GM21360 (cell line): ENCODE measurements at regions not wholly inside any gene's neighbourhood (a gene's known extent, or its start where the extent isn't known, plus 50 kb on each side); places are given as distances from the start of the nearest gene placed in this dataset.

Source experiments
- ATAC-seq: cut with Tn5 transposase; IDR thresholded peaks from one replicate; pipeline ENCODE4 v1.9.1; 2021; ENCODE audit warnings: mild to moderate bottlenecking, moderate library complexity; ENCODE audit not compliant: unreplicated experiment

DNA sequence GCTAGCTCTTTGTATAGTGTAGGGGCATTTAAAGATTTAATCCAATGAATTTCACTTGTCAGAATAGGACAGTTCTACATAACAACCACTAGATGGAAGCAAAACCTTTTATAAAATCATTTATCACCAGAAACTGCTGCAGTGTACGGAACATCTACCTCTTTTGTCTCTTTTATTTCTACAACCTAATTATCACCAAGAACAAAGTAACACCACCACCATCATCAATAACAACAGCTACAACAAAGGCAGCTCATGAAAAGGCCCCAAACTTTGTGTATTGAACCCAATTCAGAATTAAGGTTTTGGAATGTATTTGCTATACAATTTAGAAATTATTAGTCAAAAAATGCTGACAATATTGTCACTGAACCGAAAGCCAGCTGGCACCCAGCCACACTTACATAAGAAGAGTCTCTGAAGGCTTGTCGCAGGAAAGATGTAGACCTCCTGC, 260.9 kb upstream of the RPS6KA3 start:
- ATAC-seq = peak; percentile 78

DNA sequence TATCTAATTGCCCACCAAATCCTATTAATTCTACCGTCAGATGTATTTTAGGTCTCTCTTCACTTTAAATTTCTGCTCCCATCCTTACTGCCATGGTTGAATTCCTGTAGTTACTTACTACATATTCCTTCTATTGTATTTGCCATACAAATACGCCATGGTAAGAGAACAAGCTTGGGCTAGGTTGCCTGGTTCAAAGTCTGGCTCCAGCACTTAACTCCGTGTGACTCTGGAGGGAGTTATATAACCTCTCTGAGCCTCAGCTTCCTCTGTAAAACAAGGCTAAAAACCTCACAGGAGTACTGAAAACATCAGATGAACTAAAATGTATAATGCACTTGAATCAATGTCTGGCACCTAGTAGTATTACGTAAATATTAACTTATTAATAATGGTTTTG, 260.3 kb upstream of the RPS6KA3 start:
- no peak for ATAC-seq

DNA sequence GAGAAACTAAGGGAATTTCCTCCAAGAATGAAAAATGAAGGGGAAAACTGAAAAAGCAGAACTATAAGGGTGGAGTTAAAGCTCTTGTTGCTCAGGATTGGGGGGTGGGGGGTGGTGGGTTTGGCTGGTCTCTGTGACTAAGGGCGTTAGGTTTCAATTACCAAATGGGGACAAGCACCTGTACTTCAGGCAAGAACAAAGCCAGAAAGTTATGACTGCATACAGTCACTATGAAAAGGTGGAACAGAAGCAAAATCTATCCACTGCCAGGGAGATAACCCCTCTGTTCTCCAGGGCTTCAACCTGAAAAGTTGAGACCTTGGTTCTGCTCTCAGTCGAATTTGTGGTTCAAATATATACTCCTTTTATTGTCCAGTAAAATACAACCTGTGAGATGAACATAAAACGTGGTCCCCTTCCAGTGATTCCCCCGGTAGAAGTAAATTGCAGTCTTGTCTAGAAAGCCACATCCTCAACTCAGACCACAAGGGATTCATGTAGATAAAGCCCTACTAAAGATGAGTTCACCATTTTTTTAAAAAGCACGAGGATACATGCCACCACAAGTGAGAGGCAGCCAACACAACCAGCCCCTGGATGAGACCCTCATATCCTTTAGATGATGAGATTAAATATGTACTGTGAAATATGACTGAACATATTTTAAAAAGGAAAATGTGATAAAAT, 257.1 kb upstream of the RPS6KA3 start:
- ATAC-seq = no peak

DNA sequence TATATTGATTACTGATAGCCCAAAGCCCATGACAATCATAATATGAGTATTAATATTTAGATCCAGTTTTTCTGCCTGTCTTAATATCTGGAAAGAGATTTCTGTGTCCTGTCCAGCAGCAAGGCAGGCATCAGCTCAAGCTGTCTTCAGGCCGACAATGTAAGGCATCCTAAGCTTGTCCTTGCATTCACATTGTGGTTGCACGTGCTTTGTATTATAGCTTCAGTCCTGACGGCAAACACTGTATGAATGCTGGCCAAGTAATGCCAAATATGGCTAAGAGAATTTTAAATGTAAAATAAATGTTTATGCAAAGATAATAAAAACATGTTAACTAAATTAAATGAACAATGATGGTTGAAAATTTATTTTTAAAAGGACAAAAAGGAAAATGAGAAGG, 255.7 kb upstream of the RPS6KA3 start:
- no peak for ATAC-seq

DNA sequence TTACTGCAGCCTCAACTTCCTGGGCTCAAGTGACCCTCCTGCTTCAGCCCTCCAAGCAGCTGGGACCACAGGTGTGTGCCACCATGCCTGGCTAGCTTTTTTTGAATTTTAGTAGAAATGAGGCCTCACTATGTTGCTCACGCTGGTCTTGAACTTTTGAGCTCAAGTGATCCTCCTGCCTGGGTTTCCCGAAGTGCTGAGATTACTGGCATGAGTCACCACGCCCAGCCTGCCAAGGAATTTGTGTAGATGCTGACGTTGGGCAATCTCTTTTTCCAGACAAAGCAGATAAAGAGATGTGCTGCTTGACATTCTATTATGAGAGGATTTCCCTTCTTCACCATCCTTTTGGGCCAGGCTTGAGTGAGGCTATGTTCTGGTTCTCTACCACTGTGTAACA, 254.5 kb upstream of the RPS6KA3 start:
- no peak for ATAC-seq

DNA sequence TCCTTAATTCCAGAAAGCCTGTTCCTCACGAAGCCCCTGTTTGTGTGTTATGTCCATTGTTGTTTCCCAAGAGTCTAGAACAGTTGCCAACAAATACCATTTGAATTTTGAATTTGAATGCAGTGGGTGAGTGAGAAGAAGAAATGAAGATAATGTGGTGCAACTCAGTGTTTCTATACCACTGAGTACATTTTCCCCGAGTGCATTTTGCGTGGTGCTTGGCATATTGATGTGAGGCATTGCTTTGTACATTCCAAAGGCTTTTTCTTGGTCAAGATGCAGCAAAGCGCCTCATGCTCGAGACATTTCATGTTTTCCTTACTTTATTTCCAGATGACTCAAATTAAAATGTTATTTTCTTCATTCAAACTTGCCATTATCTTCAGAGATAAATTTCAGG, 253.1 kb upstream of the RPS6KA3 start:
- no peak for ATAC-seq

DNA sequence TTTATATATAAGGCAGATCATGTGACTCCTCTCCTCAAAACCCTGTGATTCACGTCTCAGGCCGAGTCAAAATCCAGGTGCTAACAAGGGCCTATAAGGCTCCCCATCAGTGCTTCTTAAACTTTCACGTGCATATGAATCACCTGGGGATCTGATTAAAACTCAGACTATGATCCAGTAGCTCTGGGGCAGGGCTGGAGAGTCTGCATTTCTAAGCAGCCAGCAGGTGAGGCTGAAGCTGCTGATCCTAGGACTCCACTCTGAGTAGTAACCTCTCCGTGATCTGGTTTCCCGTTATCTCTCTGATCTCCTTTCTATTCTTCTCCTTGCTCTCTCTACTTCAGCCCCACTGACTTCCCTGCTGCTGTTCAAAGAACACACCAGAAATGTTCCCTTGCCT, 252.4 kb upstream of the RPS6KA3 start:
- no peak for ATAC-seq

DNA sequence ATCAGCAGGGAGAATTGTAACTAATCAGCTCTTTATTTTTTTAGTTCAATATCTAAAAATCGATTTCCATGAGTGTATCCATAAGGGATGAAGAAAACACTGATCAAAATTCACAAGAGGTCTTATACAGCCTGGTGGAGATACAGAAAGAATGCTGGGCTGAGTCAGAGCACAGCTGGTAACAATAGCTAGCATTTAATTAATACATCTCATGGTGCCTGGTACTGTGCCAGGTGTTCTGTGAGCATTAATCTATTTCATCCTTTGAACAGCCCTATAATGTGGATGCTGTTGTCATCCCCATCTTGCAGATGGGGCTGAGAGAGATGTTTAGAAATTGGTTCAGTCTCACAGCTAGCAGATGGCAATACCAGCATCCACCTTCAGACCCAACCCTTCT, 250.9 kb upstream of the RPS6KA3 start:
- no peak for ATAC-seq

DNA sequence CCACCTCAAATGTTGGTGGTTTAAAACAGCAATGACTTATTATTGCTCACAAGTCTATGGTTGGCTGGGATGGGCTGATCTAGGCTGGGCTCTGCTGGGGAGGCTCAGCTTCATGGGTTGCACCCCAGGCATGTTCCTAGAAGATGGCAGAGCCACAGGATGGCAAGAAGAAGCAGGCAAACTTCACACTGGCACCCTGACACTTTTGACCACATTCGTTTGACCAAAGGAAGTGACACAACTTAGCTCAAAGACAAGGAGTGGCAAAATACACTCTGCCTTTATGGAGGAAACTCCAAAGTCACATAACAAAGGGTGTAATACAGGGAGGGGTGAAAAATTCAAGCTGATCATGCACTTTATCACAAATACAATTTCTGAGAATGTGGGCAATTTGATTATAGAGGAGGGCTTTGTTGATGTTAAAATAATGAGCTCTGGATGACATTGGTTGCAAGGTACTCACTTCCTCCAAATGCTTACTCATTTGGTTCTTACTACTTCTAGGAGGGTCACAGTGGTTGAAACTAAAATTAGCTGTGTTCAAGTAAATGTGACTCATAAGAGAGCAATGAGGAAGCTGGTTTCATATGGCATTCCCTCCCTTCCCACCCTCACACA, 249.2 kb upstream of the RPS6KA3 start:
- peak; percentile 99 for ATAC-seq

DNA sequence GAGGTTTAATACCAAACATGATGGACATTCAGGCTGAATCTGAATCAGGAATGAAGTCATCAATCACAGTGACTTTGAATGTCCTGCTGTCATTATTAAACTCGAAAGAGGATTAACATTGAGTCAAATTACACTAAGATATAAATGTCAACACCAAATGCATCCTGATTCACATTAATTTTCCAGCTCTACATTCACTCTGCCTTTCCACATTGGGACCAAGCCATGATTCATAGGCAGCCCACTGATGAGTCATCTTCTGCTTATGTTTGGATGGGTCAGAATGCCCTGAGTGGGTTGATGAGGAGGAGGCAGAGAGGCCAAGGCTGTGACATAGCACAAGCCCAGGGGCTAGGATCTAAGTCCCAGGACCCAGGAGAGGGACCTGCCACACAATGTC, 247.6 kb upstream of the RPS6KA3 start:
- no peak for ATAC-seq

DNA sequence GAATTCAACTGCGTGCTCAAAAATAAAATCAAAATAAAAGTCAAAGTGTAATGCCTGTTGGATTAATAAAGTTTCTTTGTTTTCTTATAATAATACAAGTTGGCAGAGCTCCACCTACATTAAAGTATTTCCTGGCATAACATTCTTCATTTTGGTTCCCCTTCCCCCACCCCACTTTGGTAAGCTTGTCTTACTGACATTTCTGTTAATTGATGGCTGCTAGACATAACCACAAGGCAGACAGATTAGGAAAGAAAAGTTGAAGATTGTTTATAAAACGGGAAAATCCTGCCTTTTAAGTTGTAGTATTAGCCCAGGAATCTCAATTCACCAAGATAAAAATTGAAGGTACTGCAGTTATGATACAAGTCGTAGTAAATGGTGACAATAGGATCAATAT, 246.5 kb upstream of the RPS6KA3 start:
- ATAC-seq = no peak

DNA sequence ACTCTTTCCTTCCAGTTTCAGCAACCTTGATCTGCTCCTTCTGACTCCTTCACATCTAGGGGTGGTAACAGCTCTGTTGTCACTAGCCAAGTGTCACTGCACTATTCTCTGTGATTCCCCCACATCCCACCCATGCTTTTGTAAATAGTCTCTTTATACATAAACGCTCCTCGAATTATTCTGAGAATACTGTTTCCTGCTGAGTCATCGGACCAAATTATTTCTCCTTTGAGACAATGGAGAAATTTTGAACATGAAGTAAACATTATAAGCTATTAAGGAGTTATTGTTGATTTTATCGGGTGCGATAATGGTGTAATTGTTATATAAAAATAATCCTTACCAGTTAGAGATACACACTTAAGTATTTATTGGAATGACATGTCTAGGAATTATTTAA, 245.1 kb upstream of the RPS6KA3 start:
- ATAC-seq = no peak

DNA sequence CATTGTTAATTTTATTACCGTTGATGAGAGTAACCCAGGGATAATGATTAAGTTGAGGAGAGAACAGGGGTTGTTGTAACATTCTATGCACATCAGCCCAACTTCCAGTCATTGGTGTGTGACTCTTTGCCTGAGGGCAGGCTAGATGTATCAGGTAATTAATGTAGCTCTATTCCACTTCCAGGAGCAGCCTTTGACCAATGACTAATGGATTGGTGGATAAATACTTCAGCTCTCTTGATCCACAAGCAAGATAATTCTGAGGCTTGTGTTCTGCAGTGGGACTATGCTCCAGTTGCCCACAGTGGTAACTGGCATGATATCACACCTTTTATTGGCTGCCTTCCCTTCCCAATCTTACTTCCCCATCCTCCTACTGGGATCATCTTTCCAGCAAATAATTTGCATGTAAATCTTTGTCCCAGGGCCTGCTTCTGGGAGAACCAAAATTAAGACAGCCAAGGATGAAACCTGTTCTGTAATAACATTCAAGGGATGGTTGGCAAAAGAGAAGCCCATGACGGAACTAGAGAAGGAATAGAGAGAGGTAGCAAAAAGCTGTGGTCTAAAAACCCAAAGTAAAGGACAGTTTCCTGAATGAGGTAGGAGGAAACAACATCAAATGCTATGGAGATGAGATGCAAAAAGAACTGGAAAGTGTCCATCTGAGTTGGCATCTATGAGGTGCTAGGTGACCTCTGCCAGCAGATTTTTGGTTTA, 241.4 kb upstream of the RPS6KA3 start:
- ATAC-seq = no peak

DNA sequence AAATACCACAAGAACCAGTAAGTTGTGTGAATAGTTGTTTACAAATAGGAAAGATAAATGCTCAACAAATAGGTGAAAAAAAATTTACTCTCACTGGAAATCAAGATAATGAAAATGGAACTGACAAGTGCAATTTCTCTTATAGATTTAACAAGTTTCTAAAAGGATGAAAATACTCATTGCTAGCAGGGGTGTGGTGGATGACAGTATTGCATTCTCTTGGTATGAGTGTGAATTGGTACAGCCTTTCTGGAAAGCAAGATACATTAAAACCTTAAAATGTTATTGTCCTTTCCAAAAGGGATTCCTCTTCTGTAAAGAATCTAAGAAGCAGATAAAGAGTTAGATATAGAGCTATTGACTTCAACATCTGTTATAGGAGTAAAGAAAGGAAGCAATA, 240.0 kb upstream of the RPS6KA3 start:
- no peak for ATAC-seq

DNA sequence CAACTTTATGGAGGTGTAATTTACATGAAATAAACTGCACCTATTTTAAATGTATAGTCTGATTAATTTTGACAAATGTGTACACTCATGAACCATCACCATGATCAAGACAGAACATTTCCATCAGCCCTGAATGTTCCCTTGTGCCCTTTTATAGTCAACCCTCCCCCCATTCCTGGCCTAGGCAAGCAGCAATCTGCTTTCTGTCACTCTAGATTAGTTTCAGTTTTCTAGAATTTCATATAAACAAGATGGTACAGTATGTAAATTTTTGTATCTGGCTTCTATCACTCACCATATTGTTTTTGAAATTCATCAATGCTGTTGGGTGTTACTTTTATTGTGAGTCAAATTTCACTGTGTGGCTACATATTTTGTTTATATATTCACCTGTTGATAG, 234.2 kb upstream of the RPS6KA3 start:
- no peak for ATAC-seq

DNA sequence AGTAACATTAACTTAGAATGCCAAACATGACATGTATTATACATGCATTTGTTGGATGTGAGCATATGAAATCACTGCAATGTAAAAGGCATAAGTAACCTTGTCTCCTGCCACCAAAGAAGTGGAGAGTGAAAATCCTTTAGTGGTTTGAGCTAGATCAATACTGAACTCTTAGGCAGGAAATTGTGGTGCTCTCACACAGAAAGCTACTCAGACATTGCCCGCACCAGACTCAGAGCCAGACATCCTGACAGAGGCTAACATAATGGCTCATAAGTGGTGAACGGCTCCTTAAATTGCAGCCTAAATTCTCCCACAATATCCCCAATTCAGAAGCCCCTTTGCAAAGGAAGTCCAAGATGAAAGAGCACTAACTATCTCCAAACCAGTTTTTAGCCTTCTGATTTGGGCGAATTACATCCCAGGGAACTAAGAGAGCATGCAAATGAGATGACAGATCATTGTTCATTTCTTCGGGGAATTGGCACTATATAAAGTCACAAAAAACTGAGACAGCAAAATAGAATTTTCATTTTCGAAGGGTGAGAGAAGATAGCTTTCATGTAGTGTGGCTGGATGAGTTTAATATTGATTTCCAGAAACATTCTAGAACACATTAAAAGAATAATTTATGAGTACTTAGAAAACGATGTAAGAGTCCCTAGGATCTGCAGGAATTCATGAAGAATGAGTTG, 233.6 kb upstream of the RPS6KA3 start:
- peak; percentile 52 for ATAC-seq

DNA sequence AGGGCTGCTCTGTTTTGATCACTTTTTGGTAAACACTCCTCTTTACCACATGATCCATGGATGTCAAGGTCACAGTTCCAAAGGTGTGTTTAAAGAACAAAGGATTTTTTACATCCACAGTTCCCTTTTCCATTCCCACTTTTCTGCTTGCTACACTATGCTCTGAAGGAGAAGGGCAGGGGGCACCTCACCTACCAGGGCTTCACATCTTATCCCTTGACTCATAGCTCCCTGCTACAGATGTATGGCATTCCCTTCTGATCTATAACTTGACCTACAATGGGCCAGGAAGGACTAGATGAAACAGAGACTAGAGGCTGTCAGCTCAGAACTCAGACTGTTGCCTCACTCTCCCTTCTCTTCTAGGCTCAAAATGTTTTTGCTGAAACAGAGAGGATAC, 233.1 kb upstream of the RPS6KA3 start:
- ATAC-seq = no peak

DNA sequence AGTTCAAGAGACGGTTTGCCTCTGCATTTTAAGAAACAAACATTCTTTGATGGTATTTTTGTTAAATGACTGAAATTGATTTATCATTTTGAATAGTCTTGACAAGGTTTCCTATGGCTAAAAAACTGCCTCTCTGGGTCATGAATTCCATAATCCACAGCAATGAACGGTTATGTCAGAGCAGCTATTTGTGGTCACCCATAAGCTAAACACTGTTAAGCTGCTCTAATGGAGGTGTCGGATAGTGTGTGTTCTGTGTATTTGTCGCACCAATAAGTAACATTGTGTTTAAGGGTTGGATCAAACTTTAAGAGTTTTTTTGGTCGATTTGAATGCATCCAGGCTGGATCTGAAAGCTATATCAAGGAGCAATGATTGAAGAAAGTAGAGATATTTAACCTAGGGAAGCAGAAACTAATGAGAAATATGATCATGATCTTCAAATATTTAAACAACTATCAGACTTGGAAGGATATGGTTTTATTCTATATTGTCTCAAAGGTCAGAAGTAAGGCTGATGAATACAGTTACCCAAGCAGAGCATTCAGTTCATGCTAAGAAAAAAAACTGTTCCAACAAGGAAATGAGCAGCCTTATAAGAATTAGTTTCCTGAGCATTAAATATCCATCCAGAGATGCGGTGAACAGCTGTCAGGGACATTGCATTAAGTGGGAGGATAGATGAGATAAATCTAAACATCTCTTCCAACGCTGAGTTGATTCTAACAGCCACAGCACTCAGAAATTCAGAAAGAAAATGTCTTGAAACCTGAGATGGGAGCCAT, 232.3 kb upstream of the RPS6KA3 start:
- ATAC-seq = no peak

DNA sequence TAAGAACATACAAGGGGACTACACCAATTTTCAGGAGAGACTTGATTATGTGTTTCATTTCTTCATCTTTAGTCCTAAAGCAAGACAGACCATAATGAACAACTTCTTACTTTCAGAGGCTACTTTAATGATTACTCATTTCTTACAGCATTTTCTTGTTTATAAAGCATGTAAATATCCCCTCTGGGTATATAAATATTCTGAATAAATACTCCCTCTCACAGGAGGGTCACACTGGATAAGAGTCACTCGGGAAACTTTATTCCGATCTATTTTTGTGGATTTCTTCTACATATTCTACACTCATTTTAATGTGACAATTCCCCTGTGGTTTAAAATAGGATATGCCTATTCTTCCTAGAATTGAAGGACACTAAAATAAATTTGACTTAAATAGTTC, 228.9 kb upstream of the RPS6KA3 start:
- no peak for ATAC-seq

DNA sequence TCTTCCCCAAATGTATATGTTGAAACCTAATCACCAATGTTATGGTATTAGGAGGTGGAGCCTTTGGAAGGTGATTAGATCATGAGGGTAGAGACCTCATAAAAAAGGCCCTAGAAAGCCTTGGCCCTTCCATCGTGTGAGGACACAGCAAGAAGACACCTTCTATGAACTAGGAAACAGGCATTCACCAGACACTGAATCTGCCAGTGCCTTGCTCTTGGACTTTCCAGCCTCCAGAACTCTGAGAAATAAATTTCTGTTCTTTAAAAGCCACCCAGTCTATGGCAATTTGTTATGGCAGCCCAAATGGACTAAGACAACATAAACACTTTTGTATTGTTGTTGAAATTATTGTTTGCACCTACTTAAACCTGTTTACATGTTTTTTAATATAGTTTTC, 221.8 kb upstream of the RPS6KA3 start:
- ATAC-seq = no peak

DNA sequence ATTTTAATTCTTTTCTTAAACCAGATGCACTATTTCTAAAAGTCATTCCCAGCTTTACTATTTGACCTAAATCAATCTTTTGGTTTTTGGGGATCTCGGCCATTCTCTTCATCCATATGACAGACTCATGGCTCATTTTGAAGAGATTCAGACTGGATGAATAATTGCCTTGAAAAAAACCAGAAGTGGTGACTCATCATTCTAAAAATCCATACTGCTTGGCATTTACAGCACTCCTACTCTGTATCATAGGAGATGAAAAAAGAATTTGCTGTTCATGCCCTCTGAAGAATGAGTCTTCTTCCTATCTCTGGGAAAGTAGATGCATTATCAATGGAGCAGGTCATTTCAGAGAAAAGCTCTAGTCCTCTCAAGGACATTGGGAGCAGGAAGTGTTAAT, 220.5 kb upstream of the RPS6KA3 start:
- no peak for ATAC-seq
